ENCODE measurements at regions not wholly inside any gene's neighbourhood (a gene's known extent, or its start where the extent isn't known, plus 50 kb on each side); places are given as distances from the start of the nearest gene placed in this dataset.

- no peak overlapping the region for H3K4me3 ChIP-seq (ENCODE audit: low read depth, low read length)
- no peak for DNase-seq (ENCODE audit: low read depth)
- no peak for TF ChIP-seq MAX (IDR thresholded peaks at IDR 0.05; ENCODE audit: low read depth, low read length)
- no peak for TF ChIP-seq POLR2A (IDR thresholded peaks at IDR 0.05; ENCODE audit: extremely low read depth, insufficient read length)
- no peak for TF ChIP-seq MYC (IDR thresholded peaks at IDR 0.05; ENCODE audit: low read depth, low read length)
These were observed 50.6 kb upstream of the ZMYND8 start for GRCh38 chr20:47406849-47407682.

- TF ChIP-seq MAX (IDR thresholded peaks at IDR 0.05; ENCODE audit: low read depth, low read length) (no peak), CTCF (IDR thresholded peaks at IDR 0.05; ENCODE audit: low read depth, low read length) (no peak), MYC (IDR thresholded peaks at IDR 0.05; ENCODE audit: low read depth, low read length) (no peak), POLR2A (IDR thresholded peaks at IDR 0.05; ENCODE audit: extremely low read depth, insufficient read length) (no peak)
- H3K4me3 ChIP-seq (ENCODE audit: low read depth, low read length): no peak overlapping the region
- no peak for DNase-seq (ENCODE audit: low read depth)
These were observed 54.7 kb upstream of the ZMYND8 start for GRCh38 chr20:47411161-47411560.

- H3K4me3 ChIP-seq (ENCODE audit: low read depth, low read length): no peak overlapping the region
- TF ChIP-seq CTCF (IDR thresholded peaks at IDR 0.05; ENCODE audit: low read depth, low read length) (no peak), MAX (IDR thresholded peaks at IDR 0.05; ENCODE audit: low read depth, low read length) (no peak), MYC (IDR thresholded peaks at IDR 0.05; ENCODE audit: low read depth, low read length) (no peak), POLR2A (IDR thresholded peaks at IDR 0.05; ENCODE audit: extremely low read depth, insufficient read length) (no peak)
- DNase-seq (ENCODE audit: low read depth): no peak
These were observed 55.6 kb upstream of the ZMYND8 start for GRCh38 chr20:47412083-47412482.

- TF ChIP-seq MAX (IDR thresholded peaks at IDR 0.05; ENCODE audit: low read depth, low read length) (no peak), CTCF (IDR thresholded peaks at IDR 0.05; ENCODE audit: low read depth, low read length) (no peak)
- no peak for DNase-seq (ENCODE audit: low read depth)
- no peak overlapping the region for H3K4me3 ChIP-seq (ENCODE audit: low read depth, low read length)
These were observed 56.7 kb upstream of the ZMYND8 start for GRCh38 chr20:47413189-47413588.

- DNase-seq (ENCODE audit: low read depth): peak; percentile 47
- TF ChIP-seq MYC (IDR thresholded peaks at IDR 0.05; ENCODE audit: low read depth, low read length) (no peak), MAX (IDR thresholded peaks at IDR 0.05; ENCODE audit: low read depth, low read length) (no peak), POLR2A (IDR thresholded peaks at IDR 0.05; ENCODE audit: extremely low read depth, insufficient read length) (no peak), CTCF (IDR thresholded peaks at IDR 0.05; ENCODE audit: low read depth, low read length) (no peak)
- H3K4me3 ChIP-seq (ENCODE audit: low read depth, low read length): no peak overlapping the region
These were observed 61.0 kb upstream of the ZMYND8 start for GRCh38 chr20:47417245-47418068.

Data from NB4 (cell line).